Esophagus muscularis mucosa (tissue), 3 donors: ENCODE measurements at regions not wholly inside any gene's neighbourhood (a gene's known extent, or its start where the extent isn't known, plus 50 kb on each side); places are given as distances from the start of the nearest gene placed in this dataset.

Experiments
- CTCF ChIP-seq, 3 experiments: fragments of 200-600 bp in 2 of 3; fragments of 450-650 bp in 1 of 3; sonication (generic) in 2 of 3; IDR thresholded peaks; one replicate each; pipeline ENCODE4 v1.5.1; 2017 to 2019; ENCODE audit warnings: antibody characterized with exemption in 3 of 3, mild to moderate bottlenecking in 2 of 3, moderate library complexity in 1 of 3
- EP300 ChIP-seq: sonication (generic); formaldehyde crosslinking; IDR thresholded peaks from one replicate; pipeline ENCODE4 v1.6.1; 2017; ENCODE audit warnings: antibody characterized with exemption

GRCh38 chr1:194809215-194809614, 1622.8 kb upstream of the B3GALT2 start:
- TF ChIP-seq CTCF (IDR thresholded peaks at IDR 0.05) (no peak), EP300 (no peak)
